WTC11 (cell line): ENCODE measurements at regions not wholly inside any gene's neighbourhood (a gene's known extent, or its start where the extent isn't known, plus 50 kb on each side); places are given as distances from the start of the nearest gene placed in this dataset.

ENCODE experiments used
- ATAC-seq: fragments of 200-7000 bp; cut with Tn5 transposase; 2 replicates; pipeline ENCODE4 v1.10.0; 2021; ENCODE audit warnings: mild to moderate bottlenecking, moderate library complexity
- CTCF ChIA-PET: fragments of 300-600 bp; sonication (Branson Sonifier 250); formaldehyde crosslinking; loops from one replicate; lab custom pipeline; 2021; ENCODE audit warnings: antibody characterized with exemption; lab: Charles Lee
- POLR2A ChIA-PET: fragments of 350-600 bp; sonication (Branson Sonifier 250); formaldehyde crosslinking; loops from one replicate; lab custom pipeline; 2021; ENCODE audit warnings: antibody characterized with exemption; lab: Charles Lee
- DNase-seq: peaks from one replicate; pipeline ENCODE4 v3.0.0; 2021; ENCODE audit warnings: low spot score
- H3K27ac Mint-ChIP-seq: 2 replicates; pipeline ENCODE4 v1.8.0; 2021; ENCODE audit warnings: mixed read lengths
- H3K27me3 Mint-ChIP-seq: 2 replicates; pipeline ENCODE4 v1.8.0; 2021; ENCODE audit warnings: low read depth, mild to moderate bottlenecking, moderate library complexity, mixed read lengths
- H3K36me3 Mint-ChIP-seq: 2 replicates; pipeline ENCODE4 v1.8.0; 2021; ENCODE audit warnings: mixed read lengths
- H3K4me1 Mint-ChIP-seq: 2 replicates; pipeline ENCODE4 v1.8.0; 2022; ENCODE audit warnings: mixed read lengths
- H3K4me3 Mint-ChIP-seq: 2 replicates; pipeline ENCODE4 v1.8.0; 2021; ENCODE audit warnings: mild to moderate bottlenecking, moderate library complexity, mixed read lengths
- H3K9me3 Mint-ChIP-seq: 2 replicates; pipeline ENCODE4 v1.8.0; 2021; ENCODE audit warnings: mixed read lengths
- EMX1 ChIP-seq: fragments of 250-450 bp; sonication (Bioruptor Pico); IDR thresholded peaks from 2 replicates; pipeline ENCODE4 v1.8.0; 2021; ENCODE audit warnings: mild to moderate bottlenecking
- FOXJ3 ChIP-seq: sonication (generic); formaldehyde crosslinking; IDR thresholded peaks from 2 replicates; pipeline ENCODE4 v1.9.0; 2021; ENCODE audit warnings: missing genetic modification reagents, mild to moderate bottlenecking, borderline replicate concordance
- FOXP1 ChIP-seq: sonication (generic); formaldehyde crosslinking; IDR thresholded peaks from 2 replicates; pipeline ENCODE4 v1.8.0; 2022; ENCODE audit warnings: missing genetic modification reagents, mild to moderate bottlenecking, moderate library complexity, borderline replicate concordance
- HMGA2 ChIP-seq: fragments of 250-450 bp; sonication (Bioruptor Pico); IDR thresholded peaks from 2 replicates; pipeline ENCODE4 v1.4.0; 2021; ENCODE audit warnings: mild to moderate bottlenecking, moderate library complexity
- JAZF1 ChIP-seq: fragments of 250-450 bp; sonication (Bioruptor Pico); IDR thresholded peaks from 2 replicates; pipeline ENCODE4 v1.9.0; 2021; ENCODE audit warnings: moderate library complexity, mild to moderate bottlenecking, inconsistent platforms
- NFE2L1 ChIP-seq: sonication (generic); formaldehyde crosslinking; IDR thresholded peaks from 2 replicates; pipeline ENCODE4 v1.8.1; 2023; ENCODE audit warnings: missing genetic modification reagents
- RELA ChIP-seq: sonication (generic); formaldehyde crosslinking; IDR thresholded peaks from 2 replicates; pipeline ENCODE4 v1.8.1; 2022; ENCODE audit warnings: missing genetic modification reagents, mild to moderate bottlenecking, borderline replicate concordance
- SP1 ChIP-seq: sonication (generic); formaldehyde crosslinking; conservative IDR thresholded peaks from 2 replicates; pipeline ENCODE4 v1.8.1; 2022; ENCODE audit warnings: missing genetic modification reagents
- ZNF138 ChIP-seq: sonication (generic); formaldehyde crosslinking; conservative IDR thresholded peaks from 2 replicates; pipeline ENCODE4 v1.8.1; 2022; ENCODE audit warnings: mild to moderate bottlenecking, moderate library complexity, missing genetic modification reagents
- ZNF317 ChIP-seq: sonication (generic); formaldehyde crosslinking; IDR thresholded peaks from 2 replicates; pipeline ENCODE4 v1.8.1; 2023; ENCODE audit warnings: low read depth, mild to moderate bottlenecking, moderate library complexity, missing genetic modification reagents, borderline replicate concordance
- ZNF416 ChIP-seq: fragments of 250-450 bp; sonication (Bioruptor Pico); IDR thresholded peaks from 2 replicates; pipeline ENCODE4 v1.9.0; 2021; ENCODE audit warnings: mild to moderate bottlenecking, inconsistent platforms
- TF ChIP-seq, protein P1 (sequence below): sonication (generic); formaldehyde crosslinking; IDR thresholded peaks from 2 replicates; pipeline ENCODE4 v1.8.1; 2023; ENCODE audit warnings: mild to moderate bottlenecking, missing genetic modification reagents, borderline replicate concordance
- TF ChIP-seq, protein P2 (sequence below): sonication (generic); formaldehyde crosslinking; conservative IDR thresholded peaks from 2 replicates; pipeline ENCODE4 v1.8.1; 2022; ENCODE audit warnings: mild to moderate bottlenecking, missing genetic modification reagents
- TF ChIP-seq, protein P3 (sequence below): sonication (generic); formaldehyde crosslinking; IDR thresholded peaks from 2 replicates; pipeline ENCODE4 v1.8.1; 2022; ENCODE audit warnings: missing genetic modification reagents, borderline replicate concordance
- TF ChIP-seq, protein P4 (sequence below): sonication (generic); formaldehyde crosslinking; IDR thresholded peaks from 2 replicates; pipeline ENCODE4 v1.8.0; 2022; ENCODE audit warnings: mild to moderate bottlenecking, missing genetic modification reagents
- TF ChIP-seq, protein P5 (sequence below): sonication (generic); formaldehyde crosslinking; IDR thresholded peaks from 2 replicates; pipeline ENCODE4 v1.8.1; 2023; ENCODE audit warnings: mild to moderate bottlenecking, missing genetic modification reagents
- TF ChIP-seq, protein P6 (sequence below): sonication (generic); formaldehyde crosslinking; IDR thresholded peaks from 2 replicates; pipeline ENCODE4 v1.8.0; 2023; ENCODE audit warnings: mild to moderate bottlenecking, missing genetic modification reagents
- TF ChIP-seq, protein P7 (sequence below): sonication (generic); formaldehyde crosslinking; IDR thresholded peaks from 2 replicates; pipeline ENCODE4 v1.8.1; 2023; ENCODE audit warnings: mild to moderate bottlenecking, missing genetic modification reagents, moderate library complexity

DNA sequence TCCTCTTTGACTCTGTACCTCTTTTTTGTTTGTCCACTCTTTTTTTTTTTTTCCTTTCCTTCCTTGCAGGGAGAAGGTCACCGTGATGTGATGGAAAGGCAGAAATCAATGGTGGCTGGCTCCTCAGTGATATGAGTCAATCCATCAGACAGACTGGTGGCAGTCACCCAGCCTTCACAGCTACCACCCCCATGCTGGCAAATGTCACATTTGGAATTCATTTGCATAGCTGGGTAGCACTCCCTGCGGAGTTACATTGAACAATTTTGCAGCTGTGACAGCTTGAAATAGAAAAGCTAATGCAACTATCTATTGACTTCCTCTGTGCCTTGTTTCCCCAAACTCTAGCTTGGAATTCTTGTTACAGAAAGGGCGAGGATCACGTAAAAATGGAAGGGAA is 668.4 kb downstream of the C6orf118 start:
- peak overlapping the region; percentile 26; the same call in 1 of the 2 replicates for H3K27ac Mint-ChIP-seq
- TF ChIP-seq, protein P1, sequence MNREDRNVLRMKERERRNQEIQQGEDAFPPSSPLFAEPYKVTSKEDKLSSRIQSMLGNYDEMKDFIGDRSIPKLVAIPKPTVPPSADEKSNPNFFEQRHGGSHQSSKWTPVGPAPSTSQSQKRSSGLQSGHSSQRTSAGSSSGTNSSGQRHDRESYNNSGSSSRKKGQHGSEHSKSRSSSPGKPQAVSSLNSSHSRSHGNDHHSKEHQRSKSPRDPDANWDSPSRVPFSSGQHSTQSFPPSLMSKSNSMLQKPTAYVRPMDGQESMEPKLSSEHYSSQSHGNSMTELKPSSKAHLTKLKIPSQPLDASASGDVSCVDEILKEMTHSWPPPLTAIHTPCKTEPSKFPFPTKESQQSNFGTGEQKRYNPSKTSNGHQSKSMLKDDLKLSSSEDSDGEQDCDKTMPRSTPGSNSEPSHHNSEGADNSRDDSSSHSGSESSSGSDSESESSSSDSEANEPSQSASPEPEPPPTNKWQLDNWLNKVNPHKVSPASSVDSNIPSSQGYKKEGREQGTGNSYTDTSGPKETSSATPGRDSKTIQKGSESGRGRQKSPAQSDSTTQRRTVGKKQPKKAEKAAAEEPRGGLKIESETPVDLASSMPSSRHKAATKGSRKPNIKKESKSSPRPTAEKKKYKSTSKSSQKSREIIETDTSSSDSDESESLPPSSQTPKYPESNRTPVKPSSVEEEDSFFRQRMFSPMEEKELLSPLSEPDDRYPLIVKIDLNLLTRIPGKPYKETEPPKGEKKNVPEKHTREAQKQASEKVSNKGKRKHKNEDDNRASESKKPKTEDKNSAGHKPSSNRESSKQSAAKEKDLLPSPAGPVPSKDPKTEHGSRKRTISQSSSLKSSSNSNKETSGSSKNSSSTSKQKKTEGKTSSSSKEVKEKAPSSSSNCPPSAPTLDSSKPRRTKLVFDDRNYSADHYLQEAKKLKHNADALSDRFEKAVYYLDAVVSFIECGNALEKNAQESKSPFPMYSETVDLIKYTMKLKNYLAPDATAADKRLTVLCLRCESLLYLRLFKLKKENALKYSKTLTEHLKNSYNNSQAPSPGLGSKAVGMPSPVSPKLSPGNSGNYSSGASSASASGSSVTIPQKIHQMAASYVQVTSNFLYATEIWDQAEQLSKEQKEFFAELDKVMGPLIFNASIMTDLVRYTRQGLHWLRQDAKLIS (CRISPR knock-in tag) = no peak
- TF ChIP-seq FOXP1 (CRISPR knock-in tag) = no peak
- TF ChIP-seq, protein P2, sequence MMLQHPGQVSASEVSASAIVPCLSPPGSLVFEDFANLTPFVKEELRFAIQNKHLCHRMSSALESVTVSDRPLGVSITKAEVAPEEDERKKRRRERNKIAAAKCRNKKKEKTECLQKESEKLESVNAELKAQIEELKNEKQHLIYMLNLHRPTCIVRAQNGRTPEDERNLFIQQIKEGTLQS = no peak
- TF ChIP-seq, protein P3, sequence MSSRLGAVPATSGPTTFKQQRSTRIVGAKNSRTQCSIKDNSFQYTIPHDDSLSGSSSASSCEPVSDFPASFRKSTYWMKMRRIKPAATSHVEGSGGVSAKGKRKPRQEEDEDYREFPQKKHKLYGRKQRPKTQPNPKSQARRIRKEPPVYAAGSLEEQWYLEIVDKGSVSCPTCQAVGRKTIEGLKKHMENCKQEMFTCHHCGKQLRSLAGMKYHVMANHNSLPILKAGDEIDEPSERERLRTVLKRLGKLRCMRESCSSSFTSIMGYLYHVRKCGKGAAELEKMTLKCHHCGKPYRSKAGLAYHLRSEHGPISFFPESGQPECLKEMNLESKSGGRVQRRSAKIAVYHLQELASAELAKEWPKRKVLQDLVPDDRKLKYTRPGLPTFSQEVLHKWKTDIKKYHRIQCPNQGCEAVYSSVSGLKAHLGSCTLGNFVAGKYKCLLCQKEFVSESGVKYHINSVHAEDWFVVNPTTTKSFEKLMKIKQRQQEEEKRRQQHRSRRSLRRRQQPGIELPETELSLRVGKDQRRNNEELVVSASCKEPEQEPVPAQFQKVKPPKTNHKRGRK = no peak
- no peak for DNase-seq
- H3K36me3 Mint-ChIP-seq = peaks cover 8% of the 10 kb centered on the region; the same call in 1 of the 2 replicates
- no peak overlapping the region for H3K4me3 Mint-ChIP-seq
- ATAC-seq = no peak
- POLR2A ChIA-PET = no interaction called here
- peaks cover 13% of the 10 kb centered on the region for H3K4me1 Mint-ChIP-seq
- CTCF ChIA-PET = no interaction called here
- peaks cover 12% of the 10 kb centered on the region for H3K9me3 Mint-ChIP-seq
- H3K27me3 Mint-ChIP-seq = no peaks in the 10 kb centered on the region; the same call in 1 of the 2 replicates

DNA sequence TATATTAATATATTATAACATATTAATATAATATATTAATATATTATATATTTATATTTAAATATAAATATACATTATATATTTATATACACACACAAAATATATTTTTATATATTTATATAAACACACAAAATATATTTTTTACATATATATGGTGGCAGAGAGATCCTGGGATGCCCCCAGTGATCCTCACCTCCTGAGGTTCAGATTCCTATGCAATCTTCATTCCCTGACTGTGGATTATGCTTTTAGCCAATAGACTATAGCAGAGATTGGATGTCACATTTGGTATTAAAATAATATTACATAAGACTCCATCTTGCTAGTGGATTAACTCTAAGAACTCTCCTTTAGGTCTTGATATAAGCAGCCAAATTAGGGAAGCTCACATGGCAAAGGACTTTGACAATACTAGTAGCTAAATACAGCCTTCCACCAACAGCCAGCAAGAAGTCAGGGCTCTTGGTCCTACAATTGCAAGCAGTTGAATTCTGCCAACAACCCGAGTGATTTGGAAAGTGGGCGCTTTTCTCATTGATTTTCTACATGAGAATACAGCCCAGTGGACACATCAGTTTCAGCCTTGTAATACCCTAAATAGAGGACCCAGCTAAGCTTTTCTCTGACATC is 681.0 kb downstream of the C6orf118 start:
- no peak for DNase-seq
- H3K4me1 Mint-ChIP-seq = peaks cover 5% of the 10 kb centered on the region; the same call in 1 of the 2 replicates
- CTCF ChIA-PET = no interaction called here

DNA sequence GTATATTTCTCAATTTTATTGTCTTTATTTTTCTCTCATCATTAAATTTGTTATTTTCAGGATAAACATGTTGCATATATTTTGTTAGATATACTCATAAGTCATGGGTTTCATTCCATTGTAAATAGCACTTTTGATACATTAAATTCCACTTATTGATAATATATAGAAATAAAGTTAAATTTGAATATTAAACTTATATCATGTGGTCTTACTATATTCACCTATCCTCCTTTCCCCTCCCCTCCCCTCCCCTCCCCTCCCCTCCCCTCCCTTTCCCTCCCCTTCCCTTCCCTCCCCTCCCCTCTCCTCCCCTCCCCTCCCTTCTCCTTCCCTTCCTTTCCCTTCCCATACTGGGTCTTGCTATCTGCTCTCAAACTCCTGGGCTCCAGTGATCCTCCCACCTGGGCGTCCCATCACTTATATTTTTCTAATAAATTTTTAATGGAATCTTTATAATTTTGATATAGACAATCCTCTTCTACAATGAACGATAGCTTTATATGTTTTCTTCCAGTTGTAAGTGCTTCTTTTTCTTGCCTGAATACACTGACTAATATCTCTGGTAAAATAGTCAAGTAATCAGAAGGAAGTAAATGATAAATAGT is 692.4 kb downstream of the C6orf118 start:
- no peaks in the 10 kb centered on the region for H3K9me3 Mint-ChIP-seq
- ATAC-seq = no peak
- H3K4me3 Mint-ChIP-seq = no peak overlapping the region
- H3K27me3 Mint-ChIP-seq = no peaks in the 10 kb centered on the region
- no peak for DNase-seq
- peaks cover 22% of the 10 kb centered on the region for H3K4me1 Mint-ChIP-seq
- no peak overlapping the region for H3K27ac Mint-ChIP-seq
- ChIA-PET CTCF (no interaction called here), POLR2A (no interaction called here)
- no peaks in the 10 kb centered on the region for H3K36me3 Mint-ChIP-seq
- TF ChIP-seq JAZF1 (CRISPR knock-in tag) (no peak), SP1 (CRISPR knock-in tag) (no peak), NFE2L1 (CRISPR knock-in tag) (no peak), RELA (CRISPR knock-in tag) (no peak), EMX1 (CRISPR knock-in tag) (no peak), ZNF317 (no peak), HMGA2 (CRISPR knock-in tag) (no peak), ZNF416 (CRISPR knock-in tag) (no peak), ZNF138 (CRISPR knock-in tag) (no peak)
- TF ChIP-seq, protein P4, sequence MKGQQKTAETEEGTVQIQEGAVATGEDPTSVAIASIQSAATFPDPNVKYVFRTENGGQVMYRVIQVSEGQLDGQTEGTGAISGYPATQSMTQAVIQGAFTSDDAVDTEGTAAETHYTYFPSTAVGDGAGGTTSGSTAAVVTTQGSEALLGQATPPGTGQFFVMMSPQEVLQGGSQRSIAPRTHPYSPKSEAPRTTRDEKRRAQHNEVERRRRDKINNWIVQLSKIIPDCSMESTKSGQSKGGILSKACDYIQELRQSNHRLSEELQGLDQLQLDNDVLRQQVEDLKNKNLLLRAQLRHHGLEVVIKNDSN (CRISPR knock-in tag) = no peak
- TF ChIP-seq, protein P2 = no peak
- TF ChIP-seq, protein P5, sequence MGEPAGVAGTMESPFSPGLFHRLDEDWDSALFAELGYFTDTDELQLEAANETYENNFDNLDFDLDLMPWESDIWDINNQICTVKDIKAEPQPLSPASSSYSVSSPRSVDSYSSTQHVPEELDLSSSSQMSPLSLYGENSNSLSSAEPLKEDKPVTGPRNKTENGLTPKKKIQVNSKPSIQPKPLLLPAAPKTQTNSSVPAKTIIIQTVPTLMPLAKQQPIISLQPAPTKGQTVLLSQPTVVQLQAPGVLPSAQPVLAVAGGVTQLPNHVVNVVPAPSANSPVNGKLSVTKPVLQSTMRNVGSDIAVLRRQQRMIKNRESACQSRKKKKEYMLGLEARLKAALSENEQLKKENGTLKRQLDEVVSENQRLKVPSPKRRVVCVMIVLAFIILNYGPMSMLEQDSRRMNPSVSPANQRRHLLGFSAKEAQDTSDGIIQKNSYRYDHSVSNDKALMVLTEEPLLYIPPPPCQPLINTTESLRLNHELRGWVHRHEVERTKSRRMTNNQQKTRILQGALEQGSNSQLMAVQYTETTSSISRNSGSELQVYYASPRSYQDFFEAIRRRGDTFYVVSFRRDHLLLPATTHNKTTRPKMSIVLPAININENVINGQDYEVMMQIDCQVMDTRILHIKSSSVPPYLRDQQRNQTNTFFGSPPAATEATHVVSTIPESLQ = no peak
- TF ChIP-seq, protein P6, sequence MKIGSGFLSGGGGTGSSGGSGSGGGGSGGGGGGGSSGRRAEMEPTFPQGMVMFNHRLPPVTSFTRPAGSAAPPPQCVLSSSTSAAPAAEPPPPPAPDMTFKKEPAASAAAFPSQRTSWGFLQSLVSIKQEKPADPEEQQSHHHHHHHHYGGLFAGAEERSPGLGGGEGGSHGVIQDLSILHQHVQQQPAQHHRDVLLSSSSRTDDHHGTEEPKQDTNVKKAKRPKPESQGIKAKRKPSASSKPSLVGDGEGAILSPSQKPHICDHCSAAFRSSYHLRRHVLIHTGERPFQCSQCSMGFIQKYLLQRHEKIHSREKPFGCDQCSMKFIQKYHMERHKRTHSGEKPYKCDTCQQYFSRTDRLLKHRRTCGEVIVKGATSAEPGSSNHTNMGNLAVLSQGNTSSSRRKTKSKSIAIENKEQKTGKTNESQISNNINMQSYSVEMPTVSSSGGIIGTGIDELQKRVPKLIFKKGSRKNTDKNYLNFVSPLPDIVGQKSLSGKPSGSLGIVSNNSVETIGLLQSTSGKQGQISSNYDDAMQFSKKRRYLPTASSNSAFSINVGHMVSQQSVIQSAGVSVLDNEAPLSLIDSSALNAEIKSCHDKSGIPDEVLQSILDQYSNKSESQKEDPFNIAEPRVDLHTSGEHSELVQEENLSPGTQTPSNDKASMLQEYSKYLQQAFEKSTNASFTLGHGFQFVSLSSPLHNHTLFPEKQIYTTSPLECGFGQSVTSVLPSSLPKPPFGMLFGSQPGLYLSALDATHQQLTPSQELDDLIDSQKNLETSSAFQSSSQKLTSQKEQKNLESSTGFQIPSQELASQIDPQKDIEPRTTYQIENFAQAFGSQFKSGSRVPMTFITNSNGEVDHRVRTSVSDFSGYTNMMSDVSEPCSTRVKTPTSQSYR = no peak
- TF ChIP-seq, protein P7, sequence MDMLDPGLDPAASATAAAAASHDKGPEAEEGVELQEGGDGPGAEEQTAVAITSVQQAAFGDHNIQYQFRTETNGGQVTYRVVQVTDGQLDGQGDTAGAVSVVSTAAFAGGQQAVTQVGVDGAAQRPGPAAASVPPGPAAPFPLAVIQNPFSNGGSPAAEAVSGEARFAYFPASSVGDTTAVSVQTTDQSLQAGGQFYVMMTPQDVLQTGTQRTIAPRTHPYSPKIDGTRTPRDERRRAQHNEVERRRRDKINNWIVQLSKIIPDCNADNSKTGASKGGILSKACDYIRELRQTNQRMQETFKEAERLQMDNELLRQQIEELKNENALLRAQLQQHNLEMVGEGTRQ (CRISPR knock-in tag) = no peak

More for the DNA sequence above, 681.0 kb downstream of the C6orf118 start:
- peak; percentile 83; the same call in 1 of the 2 replicates for TF ChIP-seq HMGA2 (CRISPR knock-in tag)
- TF ChIP-seq FOXJ3 (CRISPR knock-in tag) = no peak
- TF ChIP-seq, all 79 proteins: peak for 1
- Mint-ChIP-seq H3K9me3 (peaks cover 5% of the 10 kb centered on the region), H3K27ac (no peak overlapping the region), H3K4me3 (no peak overlapping the region), H3K36me3 (no peaks in the 10 kb centered on the region), H3K27me3 (no peaks in the 10 kb centered on the region)
- no peak; the same call in 1 of the 2 replicates for ATAC-seq
- POLR2A ChIA-PET = no interaction called here
